ENCODE measurements at regions not wholly inside any gene's neighbourhood (a gene's known extent, or its start where the extent isn't known, plus 50 kb on each side); places are given as distances from the start of the nearest gene placed in this dataset.

DNA sequence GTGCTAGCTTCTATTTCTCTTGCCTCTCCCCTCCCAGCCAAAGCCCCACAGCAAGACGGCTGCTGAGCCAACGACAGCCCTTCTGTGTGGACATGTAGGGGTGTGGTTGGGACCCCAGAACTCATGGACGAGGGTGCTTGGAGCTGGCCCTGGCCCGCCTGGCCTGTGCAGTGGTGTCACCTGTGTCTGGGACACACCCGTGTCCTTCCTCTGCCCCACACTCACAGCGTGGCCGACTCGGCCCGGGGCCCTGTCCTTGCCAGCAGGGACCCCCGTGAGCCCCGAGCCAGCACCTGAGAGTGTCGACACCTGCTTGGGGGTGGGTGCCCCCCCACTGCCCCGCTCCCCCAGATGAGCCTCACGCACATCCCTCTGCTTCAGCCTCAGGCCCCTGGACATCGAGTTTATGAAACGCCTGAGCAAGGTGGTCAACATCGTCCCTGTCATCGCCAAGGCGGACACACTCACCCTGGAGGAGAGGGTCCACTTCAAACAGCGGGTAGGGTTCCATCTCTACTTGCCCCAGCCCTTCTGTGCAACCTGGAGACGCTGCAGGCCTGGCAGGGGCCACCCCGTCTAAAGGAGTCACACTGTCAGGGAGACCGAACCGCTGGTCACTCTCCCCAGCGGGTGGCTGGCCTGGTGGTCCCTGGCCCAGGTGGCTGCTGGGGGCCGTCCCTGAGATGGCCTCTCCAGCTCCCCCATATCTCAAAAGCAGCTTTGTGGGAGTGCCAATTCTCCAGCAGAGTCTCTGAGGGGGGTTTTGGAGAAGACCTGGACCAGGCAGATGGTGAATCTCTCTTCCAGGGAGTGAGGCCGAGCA, 349.8 kb downstream of the SEC14L1 start:
- ATAC-seq (no peak), DNase-seq (peak in 2 of 6 donors; percentile 53 to 79), FAIRE-seq (no peak)
- Histone ChIP-seq H3K27ac (no peak overlapping the region), H3K4me3 (no peak overlapping the region), H3K27me3 (no peaks in the 10 kb centered on the region), H3K36me3 (peaks cover 0 to 32% (median 10%) of the 10 kb centered on the region in 3 donors), H3K9me3 (no peaks in the 10 kb centered on the region), H3K4me1 (no peaks in the 10 kb centered on the region)
- intact Hi-C loops (cut with DNase I): loop anchor here (5.0 to 10.0 kb wide), 3 partner anchors 58 to 166 kb away; no protein-coding TSS in a partner anchor
- WGBS, 2 donors: 92% methylated on average over 27 of the region's 27 CpGs
- TF ChIP-seq, protein P1, sequence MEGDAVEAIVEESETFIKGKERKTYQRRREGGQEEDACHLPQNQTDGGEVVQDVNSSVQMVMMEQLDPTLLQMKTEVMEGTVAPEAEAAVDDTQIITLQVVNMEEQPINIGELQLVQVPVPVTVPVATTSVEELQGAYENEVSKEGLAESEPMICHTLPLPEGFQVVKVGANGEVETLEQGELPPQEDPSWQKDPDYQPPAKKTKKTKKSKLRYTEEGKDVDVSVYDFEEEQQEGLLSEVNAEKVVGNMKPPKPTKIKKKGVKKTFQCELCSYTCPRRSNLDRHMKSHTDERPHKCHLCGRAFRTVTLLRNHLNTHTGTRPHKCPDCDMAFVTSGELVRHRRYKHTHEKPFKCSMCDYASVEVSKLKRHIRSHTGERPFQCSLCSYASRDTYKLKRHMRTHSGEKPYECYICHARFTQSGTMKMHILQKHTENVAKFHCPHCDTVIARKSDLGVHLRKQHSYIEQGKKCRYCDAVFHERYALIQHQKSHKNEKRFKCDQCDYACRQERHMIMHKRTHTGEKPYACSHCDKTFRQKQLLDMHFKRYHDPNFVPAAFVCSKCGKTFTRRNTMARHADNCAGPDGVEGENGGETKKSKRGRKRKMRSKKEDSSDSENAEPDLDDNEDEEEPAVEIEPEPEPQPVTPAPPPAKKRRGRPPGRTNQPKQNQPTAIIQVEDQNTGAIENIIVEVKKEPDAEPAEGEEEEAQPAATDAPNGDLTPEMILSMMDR (IDR thresholded peaks at IDR 0.05): no peak

DNA sequence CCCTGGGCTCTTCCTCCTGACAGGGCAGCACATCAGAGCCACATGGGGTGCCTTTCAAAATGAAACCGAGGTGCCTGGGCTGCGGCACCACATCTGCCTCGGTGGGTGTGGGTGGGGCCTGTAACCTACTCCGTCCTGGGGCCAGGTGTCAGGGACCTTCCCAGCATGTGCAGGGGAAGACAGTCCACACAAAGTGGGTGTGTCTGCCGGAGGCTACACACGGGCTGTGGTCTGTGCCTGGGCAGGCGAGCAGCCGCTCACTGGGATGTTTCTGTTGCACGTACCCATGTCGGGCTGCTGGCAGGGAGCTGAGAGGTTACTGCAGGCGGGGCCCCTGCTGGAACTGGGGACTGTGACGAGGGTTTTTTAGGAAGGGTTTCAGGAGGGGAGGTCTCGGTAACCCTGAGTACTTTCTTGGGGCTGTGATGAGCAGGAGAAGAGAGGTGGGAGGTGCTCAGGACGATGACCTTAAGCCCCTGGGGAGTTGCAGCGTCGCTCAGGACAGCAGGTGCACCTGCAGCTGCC, 351.2 kb downstream of the SEC14L1 start:
- DNase-seq (peak in 2 of 6 donors; percentile 45 to 54), FAIRE-seq (no peak), ATAC-seq (no peak)
- Histone ChIP-seq H3K36me3 (peaks cover 0 to 32% (median 10%) of the 10 kb centered on the region in 3 donors), H3K27me3 (no peaks in the 10 kb centered on the region), H3K9me3 (no peaks in the 10 kb centered on the region), H3K4me3 (no peak overlapping the region), H3K27ac (no peak overlapping the region), H3K4me1 (no peaks in the 10 kb centered on the region)
- TF ChIP-seq, protein P1 (IDR thresholded peaks at IDR 0.05): no peak
- intact Hi-C loops (cut with DNase I): loop anchor here (5.0 to 10.0 kb wide), 3 partner anchors 60 to 167 kb away; no protein-coding TSS in a partner anchor
- 92 to 96% methylated on average over 16 of the region's 16 CpGs for WGBS, 2 donors

DNA sequence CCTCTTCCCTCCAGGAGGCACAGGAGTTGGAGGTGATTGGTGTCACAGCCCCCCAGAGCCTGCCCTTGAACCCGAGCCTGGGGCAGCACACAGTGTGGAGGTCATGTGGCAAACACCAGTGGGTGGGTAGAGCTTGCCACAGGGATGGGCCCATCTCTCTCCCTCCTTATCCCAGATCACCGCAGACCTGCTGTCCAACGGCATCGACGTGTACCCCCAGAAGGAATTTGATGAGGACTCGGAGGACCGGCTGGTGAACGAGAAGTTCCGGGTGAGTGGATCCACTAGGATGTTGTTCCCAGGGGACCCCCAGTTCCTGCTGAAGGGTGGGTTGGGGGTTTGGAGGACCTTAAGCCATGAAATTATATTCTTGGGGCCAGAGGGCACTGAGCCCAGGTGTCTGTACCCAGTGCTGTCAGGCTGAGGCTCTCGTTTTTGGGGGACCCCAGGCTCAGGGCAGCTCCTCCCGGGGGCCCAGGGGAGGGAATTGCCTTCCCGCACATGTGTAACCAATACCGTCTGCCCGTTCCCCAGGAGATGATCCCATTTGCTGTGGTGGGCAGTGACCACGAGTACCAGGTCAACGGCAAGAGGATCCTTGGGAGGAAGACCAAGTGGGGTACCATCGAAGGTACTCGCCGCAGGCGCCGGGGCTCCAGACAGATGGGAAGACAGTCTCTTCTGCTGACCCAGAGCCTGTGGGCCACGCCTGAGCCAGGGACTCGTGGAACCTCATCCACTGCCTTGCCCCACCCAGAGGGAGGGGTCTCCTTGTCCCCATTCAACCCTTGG, 351.9 kb downstream of the SEC14L1 start:
- Histone ChIP-seq H3K9me3 (no peaks in the 10 kb centered on the region), H3K36me3 (peaks cover 0 to 32% (median 10%) of the 10 kb centered on the region in 3 donors), H3K4me3 (no peak overlapping the region), H3K4me1 (no peaks in the 10 kb centered on the region), H3K27me3 (no peaks in the 10 kb centered on the region), H3K27ac (no peak overlapping the region)
- no peak for ATAC-seq
- TF ChIP-seq, protein P1 (IDR thresholded peaks at IDR 0.05): no peak
- no peak for FAIRE-seq
- intact Hi-C loops (cut with DNase I): loop anchor here (5.0 to 10.0 kb wide), 3 partner anchors 60 to 168 kb away; no protein-coding TSS in a partner anchor
- DNase-seq: no peak
- 90 to 93% methylated on average over 23 of the region's 23 CpGs for WGBS, 2 donors

- H3K4me3 ChIP-seq: no peak overlapping the region
- no peaks in the 10 kb centered on the region for H3K9me3 ChIP-seq
- intact Hi-C loops (cut with DNase I): loop anchor here (5.0 to 10.0 kb wide), 3 partner anchors 61 to 169 kb away; no protein-coding TSS in a partner anchor
- ATAC-seq: peak in 1 of 4 donors; percentile 13
- no peaks in the 10 kb centered on the region for H3K27me3 ChIP-seq
- WGBS, 2 donors: 85 to 88% methylated on average over 11 of the region's 11 CpGs
- peaks cover 0 to 25% (median 10%) of the 10 kb centered on the region in 3 donors for H3K36me3 ChIP-seq
- no peak for FAIRE-seq
- no peaks in the 10 kb centered on the region for H3K4me1 ChIP-seq
- no peak overlapping the region for H3K27ac ChIP-seq
- DNase-seq: peak in 1 of 6 donors; percentile 16
- TF ChIP-seq, protein P1 (IDR thresholded peaks at IDR 0.05): no peak
These were observed 352.6 kb downstream of the SEC14L1 start for GRCh38 chr17:77493238-77493820.

Data from pancreas (tissue), 10 donors.